ENCODE measurements at regions not wholly inside any gene's neighbourhood (a gene's known extent, or its start where the extent isn't known, plus 50 kb on each side); places are given as distances from the start of the nearest gene placed in this dataset.

DNA sequence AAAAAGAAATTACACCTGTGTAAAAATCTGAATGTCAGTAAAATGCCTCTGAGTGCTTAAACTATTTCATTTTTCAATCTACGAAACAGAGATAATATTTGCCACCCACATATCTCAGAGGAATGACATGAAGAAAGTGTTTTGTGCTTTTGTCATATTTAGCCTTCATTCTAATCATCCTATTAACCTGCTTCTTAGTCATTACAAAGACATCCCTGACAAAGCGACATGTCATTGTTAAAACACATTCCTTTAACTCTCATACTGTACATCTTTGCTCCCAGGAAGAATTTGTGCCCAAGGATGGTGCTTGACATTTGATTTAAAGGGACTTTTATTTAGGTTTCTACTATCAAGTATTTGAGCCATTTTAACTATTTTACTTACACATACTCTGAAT is 275.9 kb downstream of the DMRTA1 start:
- no peak overlapping the region for H3K4me3 ChIP-seq (ENCODE audit: low read depth, low read length)
- no peak for DNase-seq (ENCODE audit: low read depth)
- TF ChIP-seq MYC (IDR thresholded peaks at IDR 0.05; ENCODE audit: low read depth, low read length) (no peak), POLR2A (IDR thresholded peaks at IDR 0.05; ENCODE audit: extremely low read depth, insufficient read length) (no peak)
- TF ChIP-seq, protein P1, sequence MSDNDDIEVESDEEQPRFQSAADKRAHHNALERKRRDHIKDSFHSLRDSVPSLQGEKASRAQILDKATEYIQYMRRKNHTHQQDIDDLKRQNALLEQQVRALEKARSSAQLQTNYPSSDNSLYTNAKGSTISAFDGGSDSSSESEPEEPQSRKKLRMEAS (IDR thresholded peaks at IDR 0.05; ENCODE audit: low read depth, low read length) = no peak
- TF ChIP-seq, protein P2, sequence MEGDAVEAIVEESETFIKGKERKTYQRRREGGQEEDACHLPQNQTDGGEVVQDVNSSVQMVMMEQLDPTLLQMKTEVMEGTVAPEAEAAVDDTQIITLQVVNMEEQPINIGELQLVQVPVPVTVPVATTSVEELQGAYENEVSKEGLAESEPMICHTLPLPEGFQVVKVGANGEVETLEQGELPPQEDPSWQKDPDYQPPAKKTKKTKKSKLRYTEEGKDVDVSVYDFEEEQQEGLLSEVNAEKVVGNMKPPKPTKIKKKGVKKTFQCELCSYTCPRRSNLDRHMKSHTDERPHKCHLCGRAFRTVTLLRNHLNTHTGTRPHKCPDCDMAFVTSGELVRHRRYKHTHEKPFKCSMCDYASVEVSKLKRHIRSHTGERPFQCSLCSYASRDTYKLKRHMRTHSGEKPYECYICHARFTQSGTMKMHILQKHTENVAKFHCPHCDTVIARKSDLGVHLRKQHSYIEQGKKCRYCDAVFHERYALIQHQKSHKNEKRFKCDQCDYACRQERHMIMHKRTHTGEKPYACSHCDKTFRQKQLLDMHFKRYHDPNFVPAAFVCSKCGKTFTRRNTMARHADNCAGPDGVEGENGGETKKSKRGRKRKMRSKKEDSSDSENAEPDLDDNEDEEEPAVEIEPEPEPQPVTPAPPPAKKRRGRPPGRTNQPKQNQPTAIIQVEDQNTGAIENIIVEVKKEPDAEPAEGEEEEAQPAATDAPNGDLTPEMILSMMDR (IDR thresholded peaks at IDR 0.05; ENCODE audit: low read depth, low read length) = no peak

DNA sequence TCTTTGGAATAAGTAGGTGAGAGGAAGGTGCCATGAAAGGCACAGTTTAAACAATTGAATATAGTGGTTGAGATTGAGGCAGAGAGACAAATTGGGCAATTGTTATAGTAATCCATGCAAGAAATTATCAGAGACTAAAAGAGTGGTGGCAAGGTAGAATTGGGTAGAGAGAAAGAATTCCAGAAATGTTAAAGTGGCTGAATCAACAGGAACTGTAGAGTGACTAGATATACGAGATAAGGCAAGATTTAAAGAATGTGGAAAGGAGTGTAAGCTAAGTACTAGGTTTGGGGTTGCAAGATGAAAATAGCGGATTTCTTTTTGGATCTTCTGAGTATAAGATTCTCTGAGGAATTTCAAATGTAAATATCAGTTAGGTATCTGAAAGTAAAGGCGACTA is 285.2 kb downstream of the DMRTA1 start:
- no peak for TF ChIP-seq MYC (IDR thresholded peaks at IDR 0.05; ENCODE audit: low read depth, low read length)
- TF ChIP-seq POLR2A (IDR thresholded peaks at IDR 0.05; ENCODE audit: extremely low read depth, insufficient read length) = no peak
- TF ChIP-seq, protein P1 (IDR thresholded peaks at IDR 0.05; ENCODE audit: low read depth, low read length) = no peak
- TF ChIP-seq, protein P2 (IDR thresholded peaks at IDR 0.05; ENCODE audit: low read depth, low read length) = no peak
- no peak for DNase-seq (ENCODE audit: low read depth)
- no peak overlapping the region for H3K4me3 ChIP-seq (ENCODE audit: low read depth, low read length)

DNA sequence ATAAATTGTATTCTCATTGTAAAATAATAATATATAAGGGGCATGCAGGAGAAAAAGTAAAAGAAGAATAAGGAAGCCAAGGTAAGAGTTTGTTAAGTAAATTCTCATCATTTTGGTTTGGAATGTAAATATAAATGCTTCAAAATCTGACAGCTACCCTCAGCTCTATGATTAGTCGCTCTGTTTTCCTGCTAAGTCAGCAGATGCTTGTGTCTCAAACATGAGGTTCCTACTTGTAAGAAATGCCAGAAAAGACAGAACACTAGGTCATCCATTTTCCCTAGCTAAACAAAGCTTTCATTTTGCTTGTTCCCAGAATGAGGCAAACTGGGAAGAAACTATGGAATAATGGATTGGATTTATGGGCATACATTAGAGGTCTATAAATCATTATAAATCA is 293.1 kb downstream of the DMRTA1 start:
- TF ChIP-seq, protein P2 (IDR thresholded peaks at IDR 0.05; ENCODE audit: low read depth, low read length) = no peak
- TF ChIP-seq MYC (IDR thresholded peaks at IDR 0.05; ENCODE audit: low read depth, low read length) = no peak
- no peak for TF ChIP-seq POLR2A (IDR thresholded peaks at IDR 0.05; ENCODE audit: extremely low read depth, insufficient read length)
- TF ChIP-seq, protein P1 (IDR thresholded peaks at IDR 0.05; ENCODE audit: low read depth, low read length) = no peak
- no peak for DNase-seq (ENCODE audit: low read depth)

DNA sequence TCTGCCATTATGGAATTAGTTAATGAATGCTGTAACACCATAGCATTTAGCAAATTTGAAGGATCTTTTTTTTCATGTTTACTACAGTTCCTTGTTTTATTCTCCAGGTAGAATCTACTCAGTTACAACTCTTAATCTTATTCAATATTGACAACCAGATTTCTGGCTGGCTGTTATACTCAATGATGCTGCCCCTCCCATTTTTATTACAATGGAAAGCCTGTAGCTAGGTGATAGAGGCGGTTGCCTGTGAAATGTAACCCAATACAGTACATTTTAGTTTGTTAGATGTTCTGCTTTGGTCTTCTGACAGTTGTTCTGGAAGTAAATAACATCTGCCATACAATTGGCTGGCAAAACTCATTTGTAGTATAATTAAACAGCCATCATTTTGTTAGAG is 294.2 kb downstream of the DMRTA1 start:
- TF ChIP-seq POLR2A (IDR thresholded peaks at IDR 0.05; ENCODE audit: extremely low read depth, insufficient read length) (no peak), MYC (IDR thresholded peaks at IDR 0.05; ENCODE audit: low read depth, low read length) (no peak)
- TF ChIP-seq, protein P2 (IDR thresholded peaks at IDR 0.05; ENCODE audit: low read depth, low read length) = no peak
- TF ChIP-seq, protein P1 (IDR thresholded peaks at IDR 0.05; ENCODE audit: low read depth, low read length) = no peak
- no peak for DNase-seq (ENCODE audit: low read depth)
- no peak overlapping the region for H3K4me3 ChIP-seq (ENCODE audit: low read depth, low read length)

More for the DNA sequence above, 293.1 kb downstream of the DMRTA1 start:
- no peak overlapping the region for H3K4me3 ChIP-seq (ENCODE audit: low read depth, low read length)

DNA sequence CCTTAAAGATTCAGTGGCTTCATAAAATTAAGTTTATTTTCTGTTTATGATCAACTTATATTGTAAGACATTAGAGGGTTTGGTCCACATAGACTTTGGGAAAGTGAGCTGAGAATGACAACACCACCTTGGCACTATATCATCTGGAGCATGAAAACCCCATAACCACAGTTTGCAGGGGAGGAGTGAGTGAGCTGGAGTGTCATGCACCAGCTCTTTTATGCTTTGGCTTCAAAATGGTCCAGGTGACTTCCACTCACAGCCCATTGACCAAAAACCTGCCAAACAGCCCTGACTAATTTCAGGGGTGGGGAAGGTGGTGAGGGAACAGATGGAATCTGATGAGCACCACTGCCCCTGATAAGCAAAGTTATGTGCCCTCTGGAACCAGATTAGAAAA is 295.8 kb downstream of the DMRTA1 start:
- no peak overlapping the region for H3K4me3 ChIP-seq (ENCODE audit: low read depth, low read length)
- no peak for DNase-seq (ENCODE audit: low read depth)
- TF ChIP-seq, protein P1 (IDR thresholded peaks at IDR 0.05; ENCODE audit: low read depth, low read length) = no peak
- TF ChIP-seq POLR2A (IDR thresholded peaks at IDR 0.05; ENCODE audit: extremely low read depth, insufficient read length) (no peak), MYC (IDR thresholded peaks at IDR 0.05; ENCODE audit: low read depth, low read length) (no peak)
- TF ChIP-seq, protein P2 (IDR thresholded peaks at IDR 0.05; ENCODE audit: low read depth, low read length) = no peak
